ENCODE measurements at regions not wholly inside any gene's neighbourhood (a gene's known extent, or its start where the extent isn't known, plus 50 kb on each side); places are given as distances from the start of the nearest gene placed in this dataset.

DNA sequence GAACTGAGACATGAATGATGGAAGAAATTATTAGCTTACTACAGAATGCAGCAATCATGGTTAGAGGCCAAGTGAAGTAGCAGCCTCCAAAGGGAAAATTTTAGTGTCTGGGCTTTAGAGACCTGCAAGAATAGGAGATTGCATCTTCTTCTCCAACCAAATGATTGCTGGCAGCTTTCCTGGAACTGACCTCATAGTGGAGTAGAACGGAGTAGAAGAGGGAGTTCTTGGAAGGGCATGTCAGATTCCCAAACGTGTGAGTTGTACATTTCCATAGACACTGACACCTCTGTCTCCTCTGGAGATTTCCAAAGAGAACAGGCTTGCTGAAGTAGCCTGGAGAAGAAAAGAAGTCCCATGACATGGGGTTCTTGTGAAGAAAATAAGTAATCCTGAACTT, 169.8 kb upstream of the ERBB4 start:
- intact Hi-C loops (cut with micrococcal nuclease): no loop called here
- Mint-ChIP-seq H3K27ac (no peak overlapping the region), H3K36me3 (ENCODE audit: low read depth) (no peaks in the 10 kb centered on the region)

DNA sequence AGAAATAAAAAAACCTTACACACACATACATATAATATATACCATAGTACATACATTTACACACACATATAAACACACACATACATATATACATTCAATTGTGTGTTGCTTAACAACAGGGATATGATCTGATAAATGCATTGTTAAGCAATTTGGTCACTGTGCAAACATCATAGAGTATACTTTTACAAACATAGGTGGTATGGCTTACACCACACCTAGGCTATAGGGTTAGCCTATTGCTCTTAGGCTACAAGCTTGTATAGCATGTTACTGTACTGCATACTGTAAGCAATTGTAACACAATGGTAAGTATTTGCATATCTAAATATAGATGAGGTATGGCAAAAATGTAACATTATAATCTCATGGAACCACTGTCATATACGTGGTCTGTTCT, 156.8 kb upstream of the ERBB4 start:
- Mint-ChIP-seq H3K9me3 (no peaks in the 10 kb centered on the region), H3K27me3 (ENCODE audit: low read depth) (no peaks in the 10 kb centered on the region), H3K27ac (no peak overlapping the region), H3K4me1 (ENCODE audit: low read depth) (no peaks in the 10 kb centered on the region), H3K4me3 (ENCODE audit: low read depth) (no peak overlapping the region), H3K36me3 (ENCODE audit: low read depth) (no peaks in the 10 kb centered on the region)
- intact Hi-C loops (cut with micrococcal nuclease): no loop called here
- DNase-seq (ENCODE audit: low spot score): no peak

More for the DNA sequence above, 169.8 kb upstream of the ERBB4 start:
- Mint-ChIP-seq H3K4me1 (ENCODE audit: low read depth) (no peaks in the 10 kb centered on the region), H3K27me3 (ENCODE audit: low read depth) (no peaks in the 10 kb centered on the region), H3K9me3 (no peaks in the 10 kb centered on the region), H3K4me3 (ENCODE audit: low read depth) (no peak overlapping the region)
- no peak for DNase-seq (ENCODE audit: low spot score)

DNA sequence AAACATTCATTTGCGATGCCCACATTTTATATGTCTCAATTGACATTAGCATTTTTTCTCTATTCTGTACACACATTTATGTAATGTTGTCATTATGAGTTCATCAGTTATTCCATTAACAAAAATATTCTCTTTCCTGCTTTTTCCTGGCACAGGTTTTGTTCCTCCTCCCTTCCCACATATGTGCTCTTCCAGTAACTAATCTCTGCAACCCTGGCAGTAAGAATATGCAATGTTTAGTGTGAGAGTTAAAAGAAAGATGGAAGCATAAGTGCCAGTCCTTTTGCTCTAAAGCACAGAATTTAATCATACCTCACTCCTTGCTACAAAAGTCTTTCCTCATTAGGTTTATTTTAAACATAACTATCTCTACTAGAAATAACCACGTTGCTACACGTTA, 155.8 kb upstream of the ERBB4 start:
- Mint-ChIP-seq H3K4me1 (ENCODE audit: low read depth) (no peaks in the 10 kb centered on the region), H3K9me3 (no peaks in the 10 kb centered on the region), H3K27ac (no peak overlapping the region), H3K36me3 (ENCODE audit: low read depth) (no peaks in the 10 kb centered on the region), H3K27me3 (ENCODE audit: low read depth) (no peaks in the 10 kb centered on the region), H3K4me3 (ENCODE audit: low read depth) (no peak overlapping the region)
- intact Hi-C loops (cut with micrococcal nuclease): no loop called here
- DNase-seq (ENCODE audit: low spot score): no peak

DNA sequence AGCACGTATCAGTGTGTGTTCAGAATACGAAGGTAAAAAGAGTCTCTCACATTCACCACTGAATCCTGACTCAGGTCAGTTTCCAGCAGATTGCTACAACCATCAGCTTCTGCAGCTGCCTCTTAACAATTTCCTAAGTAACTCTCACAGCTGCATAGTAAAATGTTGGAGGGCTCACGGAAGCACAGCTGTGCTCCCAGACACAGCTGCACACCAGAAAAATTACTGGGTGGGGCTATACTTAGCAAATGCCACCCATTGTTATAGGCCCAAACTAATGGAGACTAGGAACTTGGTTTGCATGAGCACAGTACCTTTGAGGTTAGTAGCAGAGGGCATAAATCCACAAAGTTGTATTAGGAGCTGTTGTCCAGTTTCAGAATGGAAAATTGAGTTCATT, 153.9 kb upstream of the ERBB4 start:
- no peak overlapping the region for H3K4me3 Mint-ChIP-seq (ENCODE audit: low read depth)
- H3K4me1 Mint-ChIP-seq (ENCODE audit: low read depth): no peaks in the 10 kb centered on the region
- intact Hi-C loops (cut with micrococcal nuclease): no loop called here
- no peak overlapping the region for H3K27ac Mint-ChIP-seq
- H3K9me3 Mint-ChIP-seq: no peaks in the 10 kb centered on the region
- H3K27me3 Mint-ChIP-seq (ENCODE audit: low read depth): no peaks in the 10 kb centered on the region
- no peaks in the 10 kb centered on the region for H3K36me3 Mint-ChIP-seq (ENCODE audit: low read depth)
- no peak for DNase-seq (ENCODE audit: low spot score)

DNA sequence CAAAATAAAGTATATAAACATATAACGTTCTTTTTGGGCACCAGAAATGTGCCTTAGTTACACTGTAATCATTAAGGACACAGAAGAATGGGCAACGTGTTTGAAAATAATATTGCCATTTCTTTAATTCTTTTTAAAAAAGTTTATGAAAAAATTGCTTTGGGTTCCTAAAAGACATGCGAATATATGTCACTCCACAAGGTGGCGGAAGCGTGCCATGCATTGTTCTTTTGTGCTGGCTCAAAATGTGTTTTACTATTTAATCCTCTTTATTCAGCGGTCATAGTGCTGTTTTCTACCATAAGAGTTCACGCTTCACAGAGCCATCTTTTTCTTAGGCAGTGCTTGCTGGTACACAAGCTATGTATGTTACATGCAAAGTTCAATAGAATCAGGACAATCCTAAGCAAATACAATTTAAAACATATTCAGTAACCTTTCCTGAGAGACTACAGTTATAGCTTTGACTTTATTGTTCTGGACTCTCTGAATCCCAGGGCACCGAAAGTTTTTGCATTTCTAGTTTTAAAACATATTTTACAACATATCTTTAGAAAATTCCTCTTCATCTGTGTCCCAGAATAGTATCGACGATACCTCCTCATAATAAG, 147.8 kb upstream of the ERBB4 start:
- H3K27me3 Mint-ChIP-seq (ENCODE audit: low read depth): peaks cover 4% of the 10 kb centered on the region

DNA sequence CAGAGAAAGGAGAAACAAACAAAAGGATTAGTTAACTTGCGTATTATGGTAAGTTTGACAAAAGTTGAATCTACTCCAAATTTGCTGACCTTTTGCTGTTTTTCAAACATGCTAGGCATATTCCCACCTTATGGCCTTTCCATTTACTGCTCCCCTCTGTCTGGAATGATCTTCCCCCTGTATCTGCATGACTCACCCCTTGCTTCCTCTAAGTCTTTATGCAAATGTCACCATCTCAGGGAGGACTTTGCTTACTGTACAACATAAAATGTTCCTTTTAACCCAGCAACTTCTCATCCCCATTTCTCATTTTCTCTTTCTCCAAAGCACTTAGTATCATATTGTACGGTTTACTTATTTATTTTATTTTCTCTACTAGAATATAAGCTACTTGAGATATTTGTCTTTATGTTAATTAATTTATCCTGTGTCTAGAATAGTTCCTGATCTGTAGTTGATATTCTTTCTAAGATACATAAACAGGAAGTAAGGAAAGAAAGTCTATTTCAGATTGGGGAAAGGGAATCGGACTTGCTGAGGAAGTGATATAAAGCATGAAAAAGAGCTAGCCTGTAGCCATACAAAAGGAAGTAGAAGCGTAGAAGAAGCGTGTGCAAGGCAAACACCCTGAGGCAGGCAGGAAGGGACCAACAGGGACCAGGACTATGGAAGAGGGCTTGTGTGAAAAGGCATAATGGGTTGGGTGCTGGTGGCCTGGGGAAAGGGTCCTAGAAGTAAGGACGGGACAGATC, 144.9 kb upstream of the ERBB4 start:
- intact Hi-C loops (cut with micrococcal nuclease): loop anchor here (10.0 kb wide), 1 partner anchor 161 kb away; no protein-coding TSS in a partner anchor
- Mint-ChIP-seq H3K4me1 (ENCODE audit: low read depth) (no peaks in the 10 kb centered on the region), H3K9me3 (no peaks in the 10 kb centered on the region), H3K27me3 (ENCODE audit: low read depth) (peaks cover 4% of the 10 kb centered on the region), H3K27ac (no peak overlapping the region), H3K36me3 (ENCODE audit: low read depth) (no peaks in the 10 kb centered on the region), H3K4me3 (ENCODE audit: low read depth) (no peak overlapping the region)
- DNase-seq (ENCODE audit: low spot score): no peak

More for the DNA sequence above, 147.8 kb upstream of the ERBB4 start:
- Mint-ChIP-seq H3K9me3 (no peaks in the 10 kb centered on the region), H3K4me3 (ENCODE audit: low read depth) (no peak overlapping the region), H3K36me3 (ENCODE audit: low read depth) (no peaks in the 10 kb centered on the region), H3K4me1 (ENCODE audit: low read depth) (no peaks in the 10 kb centered on the region), H3K27ac (no peak overlapping the region)
- peak; percentile 17 for DNase-seq (ENCODE audit: low spot score)
- intact Hi-C loops (cut with micrococcal nuclease): loop anchor here (1.0 to 10.0 kb wide), 4 partner anchors 90 to 560 kb away; no protein-coding TSS in a partner anchor

DNA sequence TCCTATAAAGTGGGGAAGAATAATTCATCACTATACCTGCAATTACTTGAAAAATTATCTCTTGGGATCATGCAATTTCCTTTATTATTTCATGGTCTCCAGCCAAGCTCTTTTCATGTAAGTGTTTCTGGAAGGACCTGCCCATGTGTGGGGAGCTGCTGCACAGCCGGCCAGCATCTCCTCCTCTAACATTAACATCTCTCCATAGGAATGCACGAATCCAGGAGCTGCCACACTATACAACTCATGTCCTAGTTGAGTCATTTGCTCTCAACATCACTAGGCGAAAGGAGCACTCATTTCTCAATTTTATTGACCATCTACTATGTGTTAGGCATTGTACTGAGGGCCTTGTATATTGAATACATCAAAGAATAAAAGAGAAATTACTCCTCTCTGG, 144.3 kb upstream of the ERBB4 start:
- Mint-ChIP-seq H3K9me3 (no peaks in the 10 kb centered on the region), H3K27me3 (ENCODE audit: low read depth) (peaks cover 4% of the 10 kb centered on the region), H3K4me3 (ENCODE audit: low read depth) (no peak overlapping the region), H3K27ac (no peak overlapping the region), H3K36me3 (ENCODE audit: low read depth) (no peaks in the 10 kb centered on the region), H3K4me1 (ENCODE audit: low read depth) (no peaks in the 10 kb centered on the region)
- intact Hi-C loops (cut with micrococcal nuclease): loop anchor here (10.0 kb wide), 1 partner anchor 162 kb away; no protein-coding TSS in a partner anchor
- DNase-seq (ENCODE audit: low spot score): no peak

DNA sequence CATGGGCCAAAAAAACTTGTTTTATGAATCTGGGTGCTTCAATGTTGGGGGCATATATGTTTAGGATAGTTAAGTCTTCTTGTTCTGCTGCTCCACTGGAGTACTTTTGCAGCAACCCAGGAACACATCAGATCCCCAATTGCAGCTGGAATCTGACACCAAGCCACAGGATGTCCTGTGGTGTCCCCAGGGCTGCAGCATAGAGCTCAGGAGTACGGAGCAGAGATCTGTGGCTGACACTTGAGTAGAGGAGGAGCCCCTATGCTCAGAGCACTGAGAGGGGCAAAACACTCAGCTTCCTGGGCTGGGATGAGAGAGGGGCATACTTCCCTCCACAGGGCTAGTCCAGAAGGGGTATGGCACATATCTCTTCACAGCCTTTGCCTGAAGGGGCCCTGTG, 138.9 kb upstream of the ERBB4 start:
- Mint-ChIP-seq H3K27me3 (ENCODE audit: low read depth) (peaks cover 3% of the 10 kb centered on the region), H3K9me3 (no peaks in the 10 kb centered on the region), H3K4me3 (ENCODE audit: low read depth) (no peak overlapping the region), H3K4me1 (ENCODE audit: low read depth) (no peaks in the 10 kb centered on the region), H3K36me3 (ENCODE audit: low read depth) (no peaks in the 10 kb centered on the region), H3K27ac (no peak overlapping the region)
- DNase-seq (ENCODE audit: low spot score): no peak
- intact Hi-C loops (cut with micrococcal nuclease): no loop called here

DNA sequence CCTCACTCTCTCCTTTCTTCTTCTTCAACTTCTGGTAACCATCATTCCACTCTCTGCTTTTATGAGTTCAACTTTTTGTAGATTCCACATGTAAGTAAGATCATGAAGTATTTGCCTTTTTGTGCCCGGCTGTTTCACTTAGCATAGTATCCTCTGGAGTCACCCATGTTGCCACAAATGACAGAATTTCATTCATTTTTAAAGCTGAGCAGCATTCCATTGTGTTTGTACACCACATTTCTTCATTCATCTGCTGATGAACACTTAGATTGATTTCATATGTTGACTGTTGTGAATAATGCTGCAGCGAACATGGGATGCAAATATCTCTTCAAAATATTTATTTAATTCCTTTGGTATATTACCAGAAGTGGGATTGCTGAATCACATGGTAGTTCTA, 133.6 kb upstream of the ERBB4 start:
- intact Hi-C loops (cut with micrococcal nuclease): no loop called here
- no peaks in the 10 kb centered on the region for H3K36me3 Mint-ChIP-seq (ENCODE audit: low read depth)
- DNase-seq (ENCODE audit: low spot score): no peak
- H3K27me3 Mint-ChIP-seq (ENCODE audit: low read depth): peaks cover 3% of the 10 kb centered on the region
- no peak overlapping the region for H3K4me3 Mint-ChIP-seq (ENCODE audit: low read depth)
- H3K4me1 Mint-ChIP-seq (ENCODE audit: low read depth): no peaks in the 10 kb centered on the region
- no peaks in the 10 kb centered on the region for H3K9me3 Mint-ChIP-seq
- no peak overlapping the region for H3K27ac Mint-ChIP-seq

DNA sequence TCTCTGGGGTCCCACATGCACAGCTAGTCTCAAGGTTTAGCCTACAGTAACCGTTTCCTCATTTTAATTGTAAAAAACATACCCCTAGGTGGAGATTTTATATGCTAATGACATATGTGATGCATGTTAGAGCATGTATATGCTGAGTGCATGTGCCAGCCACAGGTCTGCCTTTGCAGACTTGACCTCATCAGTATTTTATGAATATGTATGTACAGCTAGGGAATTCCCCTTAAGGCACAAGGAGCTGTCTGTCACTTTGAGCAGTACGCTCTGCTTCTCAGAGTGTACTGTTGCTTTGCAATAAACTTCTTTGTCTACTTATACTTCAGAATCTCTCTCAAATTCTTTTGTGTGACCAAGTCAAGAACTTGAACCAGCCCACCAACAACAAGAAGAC, 131.2 kb upstream of the ERBB4 start:
- no peak for DNase-seq (ENCODE audit: low spot score)
- Mint-ChIP-seq H3K4me1 (ENCODE audit: low read depth) (no peaks in the 10 kb centered on the region), H3K36me3 (ENCODE audit: low read depth) (no peaks in the 10 kb centered on the region), H3K27me3 (ENCODE audit: low read depth) (no peaks in the 10 kb centered on the region), H3K9me3 (no peaks in the 10 kb centered on the region), H3K4me3 (ENCODE audit: low read depth) (no peak overlapping the region), H3K27ac (no peak overlapping the region)
- intact Hi-C loops (cut with micrococcal nuclease): no loop called here

DNA sequence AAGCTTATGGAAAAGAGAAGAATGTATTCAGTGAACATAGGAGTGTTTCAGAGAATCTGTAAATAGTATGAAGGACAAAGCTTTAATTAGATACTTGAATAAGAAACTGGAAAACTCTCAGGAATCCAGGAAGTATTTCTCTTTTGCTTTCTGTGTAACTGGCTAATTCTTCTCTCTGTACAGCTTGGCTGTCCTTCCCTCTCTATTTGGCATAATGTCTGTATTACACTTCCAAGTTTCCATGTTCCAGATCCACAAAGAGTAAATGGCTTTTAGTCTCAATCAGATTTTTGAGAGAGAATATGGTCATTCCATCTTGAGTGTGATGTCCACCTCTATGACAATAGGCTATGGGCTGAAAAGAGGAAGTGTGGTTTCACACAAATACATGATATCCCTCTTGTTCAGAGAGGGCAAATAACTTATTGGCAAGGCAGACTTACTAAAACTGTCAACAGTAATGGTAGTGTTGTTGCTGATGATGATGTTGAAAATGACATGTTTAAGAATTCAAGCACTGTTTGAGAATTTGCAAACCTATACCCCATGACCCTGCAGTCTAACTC, 129.2 kb upstream of the ERBB4 start:
- H3K36me3 Mint-ChIP-seq (ENCODE audit: low read depth): no peaks in the 10 kb centered on the region
- H3K4me3 Mint-ChIP-seq (ENCODE audit: low read depth): no peak overlapping the region
- no peak overlapping the region for H3K27ac Mint-ChIP-seq
- no peaks in the 10 kb centered on the region for H3K4me1 Mint-ChIP-seq (ENCODE audit: low read depth)
- intact Hi-C loops (cut with micrococcal nuclease): no loop called here
- H3K9me3 Mint-ChIP-seq: no peaks in the 10 kb centered on the region
- DNase-seq (ENCODE audit: low spot score): no peak
- no peaks in the 10 kb centered on the region for H3K27me3 Mint-ChIP-seq (ENCODE audit: low read depth)

DNA sequence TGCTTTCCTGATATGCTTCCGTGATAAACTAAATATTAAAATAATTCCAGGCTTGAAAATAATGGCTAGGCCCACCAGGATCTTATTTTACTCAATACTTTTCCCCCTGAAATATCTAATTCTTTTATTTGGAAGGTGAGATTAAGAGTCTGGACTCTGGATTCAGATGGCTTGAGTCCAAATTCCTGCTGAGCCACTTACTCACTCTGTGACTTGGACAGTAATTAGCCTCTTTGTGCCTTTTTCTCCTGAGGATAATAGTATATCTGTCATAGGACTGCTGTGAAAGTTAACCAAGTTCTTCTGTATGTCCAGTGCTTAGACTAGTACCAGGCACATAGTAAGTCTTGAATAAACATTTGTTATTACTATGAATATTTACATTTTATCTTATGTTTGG, 127.3 kb upstream of the ERBB4 start:
- Mint-ChIP-seq H3K4me1 (ENCODE audit: low read depth) (no peaks in the 10 kb centered on the region), H3K9me3 (no peaks in the 10 kb centered on the region), H3K4me3 (ENCODE audit: low read depth) (no peak overlapping the region), H3K27ac (no peak overlapping the region), H3K36me3 (ENCODE audit: low read depth) (no peaks in the 10 kb centered on the region), H3K27me3 (ENCODE audit: low read depth) (no peaks in the 10 kb centered on the region)
- DNase-seq (ENCODE audit: low spot score): no peak
- intact Hi-C loops (cut with micrococcal nuclease): no loop called here

DNA sequence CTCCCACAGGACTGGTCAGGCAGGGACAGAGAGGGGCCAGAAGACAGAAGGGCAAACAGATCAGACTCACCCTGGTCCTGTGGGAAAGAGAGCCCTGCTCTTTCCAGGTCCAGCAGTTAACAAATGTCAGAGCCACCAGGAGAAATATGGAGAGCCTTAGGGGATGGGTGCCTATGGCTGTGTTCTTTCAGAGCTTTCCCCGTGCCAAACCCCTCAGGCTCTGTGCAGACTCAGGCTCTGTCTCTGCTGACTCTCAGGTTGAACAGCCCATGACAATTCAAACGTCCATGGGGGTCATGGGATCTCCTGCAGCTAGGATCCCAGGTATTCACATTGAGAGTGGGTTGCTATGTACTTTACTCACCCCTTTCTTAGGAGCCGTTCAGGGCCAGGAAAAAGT, 120.8 kb upstream of the ERBB4 start:
- no peaks in the 10 kb centered on the region for H3K4me1 Mint-ChIP-seq (ENCODE audit: low read depth)
- no peaks in the 10 kb centered on the region for H3K27me3 Mint-ChIP-seq (ENCODE audit: low read depth)
- H3K27ac Mint-ChIP-seq: no peak overlapping the region
- peaks cover 3% of the 10 kb centered on the region for H3K9me3 Mint-ChIP-seq
- H3K4me3 Mint-ChIP-seq (ENCODE audit: low read depth): no peak overlapping the region
- intact Hi-C loops (cut with micrococcal nuclease): no loop called here
- no peaks in the 10 kb centered on the region for H3K36me3 Mint-ChIP-seq (ENCODE audit: low read depth)
- DNase-seq (ENCODE audit: low spot score): no peak

All from activated T-helper 2 cell treated with anti-CD3 and anti-CD28 coated beads, Interferon-gamma antibody, Interleukin-2, Interleukin-4, amounts not matched to agents 10 μg/mL and 5 μg/mL and 100 μg/mL, durations not matched to agents 14 hours and 24 hours and 36 hours (primary cell).